ENCODE measurements at regions not wholly inside any gene's neighbourhood (a gene's known extent, or its start where the extent isn't known, plus 50 kb on each side); places are given as distances from the start of the nearest gene placed in this dataset.
A peak's percentile ranks its signal among the peaks of the same experiment; 100 is the strongest.

GRCh38 chr3:59212128-59212779 is 162.4 kb upstream of the CFAP20DC start (continued):
- TF ChIP-seq FOXK2 (IDR thresholded peaks at IDR 0.05) (no peak), RUNX3 (IDR thresholded peaks at IDR 0.05; ENCODE audit: low read length) (no peak), CHD2 (IDR thresholded peaks at IDR 0.05; ENCODE audit: borderline replicate concordance, low read depth, low read length) (no peak), NFYA (IDR thresholded peaks at IDR 0.05; ENCODE audit: borderline replicate concordance, low read depth, low read length) (no peak), MYC (IDR thresholded peaks at IDR 0.05; ENCODE audit: insufficient read depth, insufficient read length, insufficient replicate concordance, low read length, severe bottlenecking) (no peak), JUNB (IDR thresholded peaks at IDR 0.05) (no peak), ZNF24 (IDR thresholded peaks at IDR 0.05) (0 out of 2 replicates have a peak, but pooled peaks have one; percentile 25), IRF5 (IDR thresholded peaks at IDR 0.05; ENCODE audit: borderline replicate concordance) (no peak), IRF3 (IDR thresholded peaks at IDR 0.05) (no peak), E2F8 (IDR thresholded peaks at IDR 0.05; ENCODE audit: low read depth, partially characterized antibody) (no peak), ZNF622 (IDR thresholded peaks at IDR 0.05) (no peak), SMC3 (IDR thresholded peaks at IDR 0.05; ENCODE audit: borderline replicate concordance, low read length) (peak; percentile 80), NBN (IDR thresholded peaks at IDR 0.05) (no peak), SREBF1 (IDR thresholded peaks at IDR 0.05; ENCODE audit: low read length) (no peak)
- TF ChIP-seq, protein P1, sequence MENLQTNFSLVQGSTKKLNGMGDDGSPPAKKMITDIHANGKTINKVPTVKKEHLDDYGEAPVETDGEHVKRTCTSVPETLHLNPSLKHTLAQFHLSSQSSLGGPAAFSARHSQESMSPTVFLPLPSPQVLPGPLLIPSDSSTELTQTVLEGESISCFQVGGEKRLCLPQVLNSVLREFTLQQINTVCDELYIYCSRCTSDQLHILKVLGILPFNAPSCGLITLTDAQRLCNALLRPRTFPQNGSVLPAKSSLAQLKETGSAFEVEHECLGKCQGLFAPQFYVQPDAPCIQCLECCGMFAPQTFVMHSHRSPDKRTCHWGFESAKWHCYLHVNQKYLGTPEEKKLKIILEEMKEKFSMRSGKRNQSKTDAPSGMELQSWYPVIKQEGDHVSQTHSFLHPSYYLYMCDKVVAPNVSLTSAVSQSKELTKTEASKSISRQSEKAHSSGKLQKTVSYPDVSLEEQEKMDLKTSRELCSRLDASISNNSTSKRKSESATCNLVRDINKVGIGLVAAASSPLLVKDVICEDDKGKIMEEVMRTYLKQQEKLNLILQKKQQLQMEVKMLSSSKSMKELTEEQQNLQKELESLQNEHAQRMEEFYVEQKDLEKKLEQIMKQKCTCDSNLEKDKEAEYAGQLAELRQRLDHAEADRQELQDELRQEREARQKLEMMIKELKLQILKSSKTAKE (IDR thresholded peaks at IDR 0.05; ENCODE audit: low read depth, poor library complexity, severe bottlenecking), result peak; percentile 17
- TF ChIP-seq, protein P2, sequence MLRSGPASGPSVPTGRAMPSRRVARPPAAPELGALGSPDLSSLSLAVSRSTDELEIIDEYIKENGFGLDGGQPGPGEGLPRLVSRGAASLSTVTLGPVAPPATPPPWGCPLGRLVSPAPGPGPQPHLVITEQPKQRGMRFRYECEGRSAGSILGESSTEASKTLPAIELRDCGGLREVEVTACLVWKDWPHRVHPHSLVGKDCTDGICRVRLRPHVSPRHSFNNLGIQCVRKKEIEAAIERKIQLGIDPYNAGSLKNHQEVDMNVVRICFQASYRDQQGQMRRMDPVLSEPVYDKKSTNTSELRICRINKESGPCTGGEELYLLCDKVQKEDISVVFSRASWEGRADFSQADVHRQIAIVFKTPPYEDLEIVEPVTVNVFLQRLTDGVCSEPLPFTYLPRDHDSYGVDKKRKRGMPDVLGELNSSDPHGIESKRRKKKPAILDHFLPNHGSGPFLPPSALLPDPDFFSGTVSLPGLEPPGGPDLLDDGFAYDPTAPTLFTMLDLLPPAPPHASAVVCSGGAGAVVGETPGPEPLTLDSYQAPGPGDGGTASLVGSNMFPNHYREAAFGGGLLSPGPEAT (IDR thresholded peaks at IDR 0.05; ENCODE audit: low read depth), result peak; percentile 28; the same call in 1 of the 2 replicates
